ENCODE measurements at regions not wholly inside any gene's neighbourhood (a gene's known extent, or its start where the extent isn't known, plus 50 kb on each side); places are given as distances from the start of the nearest gene placed in this dataset.

DNA sequence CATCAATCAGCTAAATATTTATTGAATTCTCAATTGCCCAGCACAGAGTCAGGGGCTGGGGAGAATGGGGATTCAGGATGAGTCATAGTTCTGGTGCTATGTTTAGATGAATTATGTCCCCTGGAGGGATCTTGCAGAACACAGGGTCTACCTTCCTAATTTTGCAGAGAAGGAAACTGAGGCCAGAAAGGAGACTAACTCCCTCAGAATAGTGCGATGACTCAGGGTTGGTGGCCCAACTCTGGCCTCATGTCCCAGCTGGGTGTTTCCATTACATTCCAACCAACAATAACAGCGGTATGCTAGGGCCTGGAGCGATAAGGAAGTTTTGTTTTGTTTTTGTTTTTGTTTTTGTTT, 270.9 kb downstream of the TLE3 start:
- in situ Hi-C loops (cut with HindIII; ENCODE audit: low sequenced_read_pairs): no loop called here

DNA sequence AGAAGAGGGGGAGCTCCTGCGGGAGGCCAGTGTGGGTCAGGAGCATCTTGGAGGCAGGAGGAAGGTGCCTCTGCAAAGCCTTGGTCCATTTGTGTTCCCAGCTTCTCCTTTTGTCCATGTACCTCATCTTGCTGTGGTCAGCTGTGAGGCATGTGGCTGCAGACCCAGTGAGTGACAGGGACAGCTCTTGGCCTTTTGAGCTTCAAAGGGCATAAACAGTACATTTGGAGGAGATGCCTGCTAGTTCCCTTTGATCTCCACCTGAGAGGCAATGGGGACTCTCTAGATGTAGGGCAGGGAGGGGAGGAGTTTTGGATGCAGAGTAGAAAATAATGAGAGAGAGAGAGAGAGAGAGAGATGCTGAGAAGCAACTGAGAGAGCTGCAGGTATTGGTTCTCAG, 270.0 kb downstream of the TLE3 start:
- in situ Hi-C loops (cut with HindIII; ENCODE audit: low sequenced_read_pairs): no loop called here

DNA sequence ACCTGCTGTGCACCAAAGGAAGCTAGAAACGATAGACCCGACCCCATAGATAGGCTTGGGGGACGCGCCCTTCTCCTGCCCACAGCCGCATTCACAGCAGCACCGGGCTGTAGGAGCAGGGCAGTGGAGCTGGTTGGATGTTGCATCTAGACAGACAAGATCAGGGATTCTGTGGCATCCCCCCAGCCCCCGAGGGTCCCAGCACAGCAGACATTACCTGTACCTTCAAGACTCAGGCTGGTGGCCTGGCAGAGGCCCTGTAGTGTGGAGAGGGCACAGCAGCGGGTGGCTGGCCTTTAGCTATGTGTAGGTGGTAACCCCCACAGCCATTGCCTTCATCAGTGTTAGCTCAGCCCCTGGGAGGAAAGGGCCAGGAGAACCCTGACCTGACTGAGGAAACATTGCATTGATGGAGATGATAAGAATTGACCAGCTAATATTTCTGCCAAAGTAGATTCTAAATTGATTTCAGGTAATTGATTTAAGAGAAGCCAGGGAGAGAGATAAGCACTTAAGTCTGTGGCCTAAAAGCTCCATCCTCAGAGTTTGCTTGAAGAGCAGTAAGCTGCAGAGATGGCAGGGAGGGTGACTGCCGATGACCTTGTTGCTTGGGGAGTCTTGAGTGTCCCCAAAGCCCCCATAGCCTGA, 269.4 kb downstream of the TLE3 start:
- in situ Hi-C loops (cut with HindIII; ENCODE audit: low sequenced_read_pairs): no loop called here

DNA sequence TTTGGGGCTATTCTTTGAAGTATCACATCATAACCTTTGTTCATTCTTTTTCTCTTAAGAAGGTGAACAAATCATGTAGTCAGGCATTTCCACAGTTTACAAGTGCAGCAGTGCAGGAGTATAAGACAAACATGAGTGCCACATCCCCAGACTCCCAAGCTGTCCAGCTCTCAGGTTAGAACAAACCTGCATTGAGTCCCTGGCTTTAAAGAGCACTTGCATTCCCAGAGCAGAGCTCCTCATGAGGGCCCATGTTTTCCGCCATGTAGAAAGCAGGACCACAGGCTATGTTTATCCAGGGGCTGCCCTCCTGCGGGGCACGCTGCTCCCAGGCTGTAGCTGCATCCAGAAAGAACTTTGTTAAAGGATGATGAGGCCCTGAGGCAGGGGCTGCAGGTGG, 267.7 kb downstream of the TLE3 start:
- in situ Hi-C loops (cut with HindIII; ENCODE audit: low sequenced_read_pairs): no loop called here

DNA sequence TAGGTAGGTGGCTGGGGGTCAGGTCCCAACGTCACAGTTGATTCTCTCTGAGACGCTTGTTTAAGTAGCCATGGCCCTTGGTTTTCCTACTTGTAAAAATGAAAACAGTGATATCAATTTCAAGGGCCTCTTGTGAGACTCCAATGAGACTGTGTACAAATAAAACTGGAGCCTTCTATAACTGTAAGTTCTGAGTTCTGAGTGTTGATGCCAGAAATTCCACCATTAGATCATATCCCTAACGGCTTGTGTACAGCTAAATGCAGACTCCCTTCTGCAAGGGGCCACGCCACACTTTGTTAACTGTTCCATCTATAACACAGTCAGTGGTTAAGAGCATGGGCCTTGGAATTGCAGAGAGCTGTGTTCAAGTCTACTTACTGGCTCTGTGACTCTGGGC, 267.3 kb downstream of the TLE3 start:
- in situ Hi-C loops (cut with HindIII; ENCODE audit: low sequenced_read_pairs): no loop called here

DNA sequence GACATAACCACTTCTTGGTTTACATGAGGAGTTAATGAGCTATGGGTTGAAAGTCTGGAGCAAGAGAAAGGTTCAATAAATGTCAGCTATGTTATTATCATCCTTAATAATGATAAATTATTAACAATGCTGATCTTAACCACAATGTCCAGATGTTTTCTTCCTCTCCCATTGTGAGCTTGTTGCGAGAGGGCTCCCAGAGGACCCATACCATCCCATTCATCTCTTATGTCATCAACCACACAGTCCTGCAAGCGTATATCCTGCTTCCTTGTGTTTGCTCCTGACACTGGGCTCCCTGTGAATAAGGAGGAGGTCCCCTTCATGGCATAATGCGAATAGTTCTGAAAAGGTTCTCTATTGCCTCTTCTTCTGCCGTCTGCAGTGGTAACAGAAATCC, 266.8 kb downstream of the TLE3 start:
- in situ Hi-C loops (cut with HindIII; ENCODE audit: low sequenced_read_pairs): no loop called here

DNA sequence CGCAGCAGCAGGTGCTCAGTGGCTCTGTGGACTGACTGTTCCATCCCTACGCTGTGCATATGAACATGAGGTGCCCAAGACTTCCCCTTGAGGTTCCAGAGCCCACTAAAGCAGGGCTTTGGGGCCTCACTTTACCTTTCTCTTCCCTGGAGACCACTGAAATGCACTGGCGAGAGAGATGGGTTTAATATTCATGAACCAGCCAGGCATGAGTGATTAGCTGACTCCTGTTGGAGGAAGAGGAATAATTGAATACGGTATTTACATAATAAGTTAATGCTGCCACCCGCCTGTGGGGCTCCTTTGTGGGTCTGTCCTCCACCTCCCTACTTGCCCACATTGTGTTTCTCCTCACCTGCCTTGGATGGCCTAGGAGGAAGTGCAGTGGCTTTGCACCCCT, 263.4 kb downstream of the TLE3 start:
- in situ Hi-C loops (cut with HindIII; ENCODE audit: low sequenced_read_pairs): no loop called here

DNA sequence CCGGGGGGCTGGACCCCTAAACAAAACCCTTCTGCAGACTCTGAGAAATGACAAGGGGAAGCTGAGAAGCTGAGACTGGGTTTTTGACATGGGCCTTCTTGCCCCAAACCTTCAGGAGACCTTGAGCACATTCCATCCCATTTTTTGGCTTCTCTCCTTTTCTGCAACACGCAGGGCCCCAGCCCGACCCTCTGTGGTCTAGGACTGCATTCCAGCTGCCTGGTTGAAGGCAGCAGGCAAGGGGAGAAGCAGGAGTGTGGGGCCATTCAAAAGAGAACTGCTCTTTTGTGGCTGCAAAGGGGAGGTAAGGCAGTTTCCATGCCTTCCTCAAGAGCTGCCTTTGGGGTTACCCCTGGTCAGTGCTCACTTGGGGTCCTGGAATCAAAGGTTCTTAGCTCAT, 263.0 kb downstream of the TLE3 start:
- in situ Hi-C loops (cut with HindIII; ENCODE audit: low sequenced_read_pairs): loop anchor here (5.0 kb wide), 1 partner anchor 77 kb away; no protein-coding TSS in a partner anchor

DNA sequence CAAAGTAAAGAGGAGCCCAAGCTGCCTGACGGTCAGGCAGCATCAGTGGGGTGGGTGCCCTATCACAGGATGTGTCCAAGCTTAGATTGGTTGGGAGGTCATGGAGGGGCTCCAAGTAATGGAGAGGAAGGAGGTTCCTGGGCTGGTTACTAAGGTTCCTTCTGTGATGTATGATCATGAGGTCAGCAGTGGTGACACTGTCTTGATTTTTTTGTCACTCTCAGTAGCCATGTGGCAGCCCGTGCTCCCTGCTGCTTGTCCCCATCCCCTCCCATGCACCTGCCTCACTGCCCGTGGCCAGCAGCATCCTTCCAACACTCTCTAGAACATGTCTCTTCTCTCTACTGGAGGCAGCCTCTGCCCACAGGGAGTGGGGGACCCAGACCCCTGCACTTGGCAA, 261.7 kb downstream of the TLE3 start:
- in situ Hi-C loops (cut with HindIII; ENCODE audit: low sequenced_read_pairs): loop anchor here (5.0 kb wide), 1 partner anchor 79 kb away; no protein-coding TSS in a partner anchor

DNA sequence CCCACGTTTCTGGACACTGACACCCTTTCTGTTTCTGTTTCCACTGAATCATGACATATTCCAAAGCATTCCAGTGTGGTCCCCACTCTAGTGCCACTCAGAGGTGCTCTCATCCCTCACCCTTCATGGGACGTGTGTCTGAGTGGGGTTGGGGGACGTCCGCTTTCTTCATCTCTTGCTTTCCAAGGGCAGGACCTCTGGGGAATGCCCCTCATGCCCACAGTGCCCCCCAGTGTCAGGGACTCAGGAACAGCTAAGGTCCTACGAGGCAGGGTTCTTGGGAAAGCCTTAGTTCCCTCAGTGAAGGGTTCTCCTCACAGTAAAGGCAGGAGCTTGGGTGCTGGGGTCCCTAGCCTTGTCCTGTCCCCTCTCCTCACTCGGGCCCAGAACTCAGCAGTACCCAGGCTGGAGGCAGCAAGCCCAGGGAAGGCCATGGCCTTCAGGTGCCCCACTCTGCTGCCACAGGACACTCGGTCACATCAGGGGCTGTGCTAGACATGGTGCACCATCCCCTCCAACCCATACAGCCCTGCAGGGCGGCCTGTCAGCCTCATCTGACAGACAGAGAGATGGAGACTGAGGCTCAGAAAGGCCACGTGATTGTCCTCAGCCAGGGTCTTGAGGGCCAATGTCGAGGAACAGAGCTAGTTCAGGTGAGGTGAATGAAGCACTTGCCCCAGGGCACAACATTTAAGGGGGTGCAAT, 261.0 kb downstream of the TLE3 start:
- in situ Hi-C loops (cut with HindIII; ENCODE audit: low sequenced_read_pairs): loop anchor here (5.0 kb wide), 1 partner anchor 79 kb away; no protein-coding TSS in a partner anchor

DNA sequence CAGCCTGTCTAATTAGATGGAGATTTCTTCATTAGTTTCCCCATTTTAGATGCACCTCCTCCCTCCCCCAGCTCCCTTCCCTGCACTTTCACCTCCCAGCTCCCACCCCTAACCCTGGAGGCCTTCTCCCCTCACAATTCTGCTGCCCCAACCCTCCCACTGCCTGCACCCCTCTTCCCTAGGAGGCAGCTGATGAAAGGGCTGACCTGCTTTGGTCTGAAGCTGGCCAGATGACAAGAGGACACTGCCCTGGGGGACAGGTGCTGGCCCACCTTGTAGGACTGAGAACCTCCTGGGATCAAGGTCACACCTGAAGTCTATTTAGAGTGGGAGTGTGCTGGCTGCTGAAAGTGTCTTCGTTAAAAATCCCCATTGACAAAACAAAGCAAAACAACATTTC, 259.4 kb downstream of the TLE3 start:
- in situ Hi-C loops (cut with HindIII; ENCODE audit: low sequenced_read_pairs): loop anchor here (5.0 kb wide), 1 partner anchor 81 kb away; no protein-coding TSS in a partner anchor

DNA sequence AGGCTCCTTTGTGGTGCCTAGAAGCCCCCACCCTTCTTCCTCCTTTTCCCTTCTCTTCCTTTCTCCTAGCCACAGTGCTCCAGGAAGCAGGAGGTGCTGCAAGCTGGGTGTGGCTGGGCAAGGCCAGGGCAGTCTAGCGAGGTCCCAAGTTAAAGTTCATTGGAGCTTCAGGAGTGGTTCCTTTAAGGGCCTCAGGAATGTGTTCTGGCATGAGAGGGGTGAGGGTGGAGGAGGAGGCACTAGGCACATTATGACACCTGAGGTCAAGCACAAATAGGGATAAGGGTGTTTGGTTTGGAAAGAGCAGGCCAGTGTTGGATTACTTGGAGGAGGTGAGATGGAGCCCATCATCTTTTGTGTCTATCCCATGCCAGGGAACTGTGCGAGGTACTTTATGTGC, 258.7 kb downstream of the TLE3 start:
- in situ Hi-C loops (cut with HindIII; ENCODE audit: low sequenced_read_pairs): loop anchor here (5.0 kb wide), 1 partner anchor 82 kb away; no protein-coding TSS in a partner anchor

DNA sequence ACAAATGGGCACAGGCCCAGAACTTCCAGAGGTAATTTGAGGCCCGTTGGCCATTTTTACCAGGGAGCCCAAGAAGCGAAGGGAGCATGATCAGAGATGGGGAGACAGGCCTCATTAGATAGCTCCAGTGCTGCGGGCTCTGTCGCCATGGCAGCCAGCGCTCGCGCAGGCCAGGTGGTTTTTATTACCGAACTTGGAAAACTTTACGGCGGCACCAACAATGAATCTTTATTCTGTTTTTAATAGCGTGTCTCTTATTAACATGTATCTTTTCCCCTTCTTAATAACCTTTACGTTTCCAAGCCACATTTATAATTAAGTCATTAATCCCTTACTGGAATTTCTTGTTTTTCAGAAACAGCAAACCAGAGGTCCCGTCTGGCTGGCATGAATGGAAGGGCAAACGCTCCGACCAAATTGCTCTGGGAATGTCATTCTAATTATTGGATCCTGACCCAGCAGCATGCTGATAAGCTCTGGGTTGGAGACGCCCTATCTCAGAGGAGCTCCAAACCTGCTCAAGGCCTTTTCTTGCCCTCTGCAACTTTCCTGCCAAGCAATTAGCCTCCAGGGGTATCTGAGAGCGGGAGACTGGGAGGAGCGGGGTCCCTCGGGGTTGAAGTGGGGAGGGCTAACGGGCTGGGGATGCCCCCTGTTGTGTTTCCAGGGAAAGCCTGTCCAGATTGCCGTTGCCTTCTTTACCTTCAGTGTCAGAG, 256.4 kb downstream of the TLE3 start:
- in situ Hi-C loops (cut with HindIII; ENCODE audit: low sequenced_read_pairs): no loop called here

DNA sequence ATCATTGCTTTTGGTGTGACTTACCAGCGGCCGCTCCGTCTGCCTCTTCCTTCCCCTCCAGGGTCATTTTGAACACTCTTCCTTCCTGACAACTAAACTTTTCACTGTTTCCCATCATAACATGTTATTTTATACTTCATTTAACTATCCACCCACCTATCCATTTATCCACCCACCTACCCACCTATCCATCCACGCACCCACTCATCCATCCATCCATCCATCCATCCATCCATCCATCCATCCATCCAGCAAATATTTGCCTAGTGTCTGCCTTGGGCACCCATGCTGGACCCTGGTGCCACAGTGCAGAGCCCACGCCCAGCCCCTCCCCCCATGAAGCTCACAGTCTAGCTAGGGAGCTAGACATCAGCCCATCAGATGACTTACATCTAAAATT, 254.9 kb downstream of the TLE3 start:
- in situ Hi-C loops (cut with HindIII; ENCODE audit: low sequenced_read_pairs): no loop called here

DNA sequence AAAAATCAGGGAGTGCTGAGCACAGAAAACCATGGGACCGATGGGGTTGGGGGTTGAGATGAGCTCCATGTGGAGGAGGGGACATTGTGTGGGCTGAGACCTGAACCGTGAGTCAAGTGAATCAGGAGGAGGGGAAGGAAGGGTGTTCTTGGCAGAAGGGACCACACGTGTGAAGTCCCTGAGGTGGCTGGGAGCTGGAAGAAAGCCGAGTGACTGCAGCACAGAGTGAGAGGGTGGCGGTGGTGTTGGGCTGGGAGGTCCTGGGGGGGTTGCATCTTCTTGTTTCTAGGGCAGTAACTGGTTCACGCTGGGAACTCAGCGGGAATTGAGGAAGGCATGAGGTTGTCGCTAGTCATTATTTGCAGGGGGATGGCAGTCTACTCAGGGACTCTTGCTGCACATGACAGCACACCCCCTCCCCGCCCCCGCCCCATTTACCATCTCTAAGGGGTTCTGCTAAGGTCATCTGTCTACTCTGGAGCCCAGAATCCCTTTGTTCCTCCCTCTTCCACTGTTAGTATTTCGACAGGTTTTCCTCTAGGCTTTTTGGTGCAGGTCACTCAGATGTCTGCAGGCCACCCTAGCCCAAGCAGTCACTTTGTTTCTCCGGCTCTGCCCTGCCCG, 254.3 kb downstream of the TLE3 start:
- in situ Hi-C loops (cut with HindIII; ENCODE audit: low sequenced_read_pairs): no loop called here

DNA sequence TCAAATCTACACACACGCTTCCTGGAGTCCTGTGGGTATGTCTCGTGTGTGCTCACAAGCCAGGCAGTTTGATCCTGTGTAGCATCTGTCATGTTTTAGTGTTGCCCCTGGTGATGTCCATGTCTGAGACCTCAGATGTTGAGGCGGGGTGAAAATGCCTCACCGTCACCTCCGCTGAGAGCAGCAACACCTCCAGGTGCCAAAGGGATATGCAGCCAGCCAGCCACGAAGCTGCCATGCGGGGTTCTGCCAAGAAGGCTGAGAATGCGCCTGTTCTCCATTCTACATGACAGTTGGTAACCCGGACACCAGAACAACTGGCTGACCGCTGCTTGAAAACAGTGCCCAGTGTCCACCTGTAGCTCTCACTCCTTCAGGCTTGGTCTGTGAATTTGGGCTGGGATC, 253.8 kb downstream of the TLE3 start:
- in situ Hi-C loops (cut with HindIII; ENCODE audit: low sequenced_read_pairs): no loop called here

DNA sequence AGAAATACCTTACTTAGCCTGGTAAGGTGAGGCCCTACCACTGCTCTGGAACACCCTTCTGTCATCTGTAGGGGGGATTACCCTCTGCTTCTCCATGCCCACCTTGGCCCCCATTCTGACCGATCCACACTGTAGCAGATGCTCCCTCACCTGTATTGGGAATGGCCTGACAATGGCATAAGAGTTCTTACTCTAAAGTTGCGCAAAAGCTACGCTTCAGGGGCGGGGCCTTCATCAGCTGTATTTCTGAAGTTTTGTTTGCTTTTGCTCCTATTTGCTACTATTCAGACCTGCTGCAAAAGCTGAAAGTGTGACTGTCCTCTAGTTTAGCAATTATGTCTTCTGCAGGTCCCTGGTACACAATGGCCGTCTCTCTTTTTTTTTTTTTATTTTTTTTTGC, 252.6 kb downstream of the TLE3 start:
- in situ Hi-C loops (cut with HindIII; ENCODE audit: low sequenced_read_pairs): no loop called here

DNA sequence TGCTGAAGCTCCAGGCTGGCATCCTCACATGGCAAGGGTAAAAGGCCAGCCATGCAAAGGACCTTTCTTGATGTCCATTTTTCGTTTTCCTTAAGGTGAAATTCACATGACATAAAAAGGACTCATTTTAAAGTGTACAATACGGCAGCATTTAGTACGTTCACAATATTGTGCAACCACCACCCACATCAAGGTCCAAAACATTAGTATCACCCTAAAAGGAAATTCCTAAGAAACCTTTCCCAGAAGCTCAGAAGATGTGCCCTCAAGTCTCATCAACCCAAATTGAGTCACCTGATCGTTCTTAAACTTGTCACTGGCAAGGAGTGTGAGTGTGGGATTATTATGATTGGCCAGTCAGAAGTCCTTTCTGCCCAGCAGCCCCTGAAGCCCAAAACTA, 250.1 kb downstream of the TLE3 start:
- in situ Hi-C loops (cut with HindIII; ENCODE audit: low sequenced_read_pairs): no loop called here

DNA sequence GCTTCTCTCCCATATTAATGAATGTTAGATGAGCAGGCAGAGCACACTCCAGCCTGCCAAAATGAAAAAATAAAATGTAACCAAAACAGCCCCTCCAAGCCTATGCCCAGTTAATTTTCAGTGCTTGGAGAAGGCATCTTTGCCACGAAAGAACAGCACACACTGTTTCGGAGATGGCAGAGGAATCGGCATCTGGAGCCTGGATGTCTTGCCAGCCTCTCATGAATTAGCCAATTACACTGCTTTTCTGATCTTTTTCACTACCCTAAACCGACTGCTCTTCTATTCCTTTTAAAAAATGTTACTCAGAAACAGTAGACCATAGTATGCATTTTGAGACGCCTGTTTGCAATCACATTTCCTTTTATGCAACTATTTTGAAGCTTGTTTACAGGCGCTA, 249.6 kb downstream of the TLE3 start:
- in situ Hi-C loops (cut with HindIII; ENCODE audit: low sequenced_read_pairs): no loop called here

DNA sequence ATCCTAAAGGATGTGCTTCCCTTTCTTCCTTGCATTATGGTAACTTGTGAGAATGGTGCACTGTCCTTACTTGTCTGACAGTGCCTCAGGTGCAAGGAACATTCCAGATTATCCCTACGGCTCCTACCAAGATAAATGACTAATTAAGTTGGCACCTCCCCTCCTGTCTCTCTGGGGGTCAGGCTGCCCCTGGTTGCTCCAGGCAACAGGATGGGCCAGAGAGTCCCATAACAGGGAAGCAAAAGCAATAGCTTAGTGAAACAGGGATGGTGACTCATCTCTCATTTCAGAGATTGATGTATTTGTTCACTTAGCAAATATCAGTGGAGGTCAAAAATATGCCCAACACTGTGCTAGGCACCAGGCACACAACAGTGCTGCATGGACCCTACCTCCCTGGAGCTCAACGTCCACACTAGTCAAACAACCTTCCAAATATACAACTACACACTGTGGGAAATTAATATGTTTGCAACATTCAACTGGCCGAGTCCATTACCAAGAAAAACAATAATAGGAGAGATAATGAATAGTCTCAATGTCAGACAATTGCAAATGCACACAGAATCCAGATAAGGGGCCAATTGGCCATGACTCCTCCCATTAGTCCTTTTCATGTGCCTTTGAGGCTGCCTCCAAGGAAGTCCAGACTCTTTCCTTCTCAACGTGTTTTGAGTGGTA, 249.0 kb downstream of the TLE3 start:
- in situ Hi-C loops (cut with HindIII; ENCODE audit: low sequenced_read_pairs): no loop called here

DNA sequence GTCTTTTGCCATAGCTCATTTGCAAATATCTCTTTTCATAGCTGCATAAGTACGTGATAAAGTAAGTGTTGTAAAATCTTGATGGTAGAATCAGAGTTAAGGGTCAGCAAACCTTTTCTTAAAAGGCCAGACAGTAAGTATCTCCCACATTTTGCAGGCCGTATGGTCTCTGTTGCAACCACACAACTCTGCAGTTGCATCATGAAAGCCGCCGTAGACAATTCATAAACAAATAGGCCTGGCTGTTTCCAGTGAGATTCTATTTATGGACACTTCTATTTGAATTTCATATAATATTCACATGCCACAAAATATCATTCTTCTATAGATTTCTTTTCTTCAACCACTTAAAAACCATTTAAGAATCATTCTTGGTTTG, 248.5 kb downstream of the TLE3 start:
- in situ Hi-C loops (cut with HindIII; ENCODE audit: low sequenced_read_pairs): no loop called here
